Left ventricle myocardium inferior (tissue), 1 donor: ENCODE measurements at regions not wholly inside any gene's neighbourhood (a gene's known extent, or its start where the extent isn't known, plus 50 kb on each side); places are given as distances from the start of the nearest gene placed in this dataset.

ENCODE experiments used
- DNase-seq: peaks from one replicate; pipeline ENCODE4 v3.0.0-alpha.2; 2020
- H3K27ac ChIP-seq: fragments of 200-600 bp; replicated peaks from 2 replicates; pipeline ENCODE4 v1.8.0; 2021
- H3K27me3 ChIP-seq: fragments of 200-600 bp; 2 replicates; pipeline ENCODE4 v1.8.0; 2021; ENCODE audit warnings: low read depth
- H3K36me3 ChIP-seq: fragments of 200-600 bp; 2 replicates; pipeline ENCODE4 v1.8.0; 2021
- H3K4me1 ChIP-seq: fragments of 200-600 bp; 2 replicates; pipeline ENCODE4 v1.8.0; 2021
- H3K4me3 ChIP-seq: fragments of 200-600 bp; 2 replicates; pipeline ENCODE4 v1.8.0; 2021; ENCODE audit warnings: mild to moderate bottlenecking, moderate library complexity
- H3K9me3 ChIP-seq: fragments of 200-600 bp; replicated peaks from 2 replicates; pipeline ENCODE4 v1.8.0; 2021
- CTCF ChIP-seq: fragments of 200-600 bp; IDR thresholded peaks from 2 replicates; pipeline ENCODE4 v1.8.0; 2021; ENCODE audit warnings: antibody characterized with exemption, mild to moderate bottlenecking, borderline replicate concordance
- intact Hi-C: fragments of 100-400 bp; cut with micrococcal nuclease; formaldehyde crosslinking; loops from one replicate; pipeline ENCODE4 v1.11.0; 2022
- donor health status: DM: no; HTN: yes; CAD: no; lungs with severe emphysema.

GRCh38 chr2:3075991-3076340, 301.7 kb downstream of the EIPR1 start:
- intact Hi-C loops = no loop called here
- H3K27ac ChIP-seq = no peak overlapping the region
- no peak overlapping the region for H3K4me3 ChIP-seq
- no peaks in the 10 kb centered on the region for H3K36me3 ChIP-seq
- no peaks in the 10 kb centered on the region for H3K4me1 ChIP-seq
- H3K27me3 ChIP-seq = peaks cover 54% of the 10 kb centered on the region
- no peaks in the 10 kb centered on the region for H3K9me3 ChIP-seq
- DNase-seq = no peak
- no peak for TF ChIP-seq CTCF

- intact Hi-C loops = no loop called here
- no peak for DNase-seq
- no peak for TF ChIP-seq CTCF
- Histone ChIP-seq H3K27ac (no peak overlapping the region), H3K9me3 (no peaks in the 10 kb centered on the region), H3K4me3 (no peak overlapping the region), H3K36me3 (no peaks in the 10 kb centered on the region), H3K27me3 (peaks cover 55% of the 10 kb centered on the region), H3K4me1 (no peaks in the 10 kb centered on the region)
Observed at GRCh38 chr2:3075316-3075990, 302.2 kb downstream of the EIPR1 start.

GRCh38 chr2:3073704-3074103, 303.9 kb downstream of the EIPR1 start:
- TF ChIP-seq CTCF = no peak
- Histone ChIP-seq H3K4me3 (no peak overlapping the region), H3K4me1 (no peaks in the 10 kb centered on the region), H3K9me3 (no peaks in the 10 kb centered on the region), H3K27ac (no peak overlapping the region), H3K36me3 (no peaks in the 10 kb centered on the region), H3K27me3 (peaks cover 52% of the 10 kb centered on the region)
- intact Hi-C loops = no loop called here
- no peak for DNase-seq

- intact Hi-C loops = no loop called here
- Histone ChIP-seq H3K4me1 (no peaks in the 10 kb centered on the region), H3K27me3 (peaks cover 47% of the 10 kb centered on the region), H3K9me3 (no peaks in the 10 kb centered on the region), H3K4me3 (no peak overlapping the region), H3K27ac (no peak overlapping the region), H3K36me3 (no peaks in the 10 kb centered on the region)
- no peak for TF ChIP-seq CTCF
- no peak for DNase-seq
Observed at GRCh38 chr2:3073041-3073595, 304.5 kb downstream of the EIPR1 start.

GRCh38 chr2:3071685-3072263, 305.8 kb downstream of the EIPR1 start:
- Histone ChIP-seq H3K4me1 (no peaks in the 10 kb centered on the region), H3K36me3 (no peaks in the 10 kb centered on the region), H3K27me3 (peaks cover 58% of the 10 kb centered on the region), H3K9me3 (no peaks in the 10 kb centered on the region), H3K27ac (no peak overlapping the region), H3K4me3 (no peak overlapping the region)
- DNase-seq = no peak
- TF ChIP-seq CTCF = no peak
- intact Hi-C loops = no loop called here
